H1 (cell line): ENCODE measurements at regions not wholly inside any gene's neighbourhood (a gene's known extent, or its start where the extent isn't known, plus 50 kb on each side); places are given as distances from the start of the nearest gene placed in this dataset.

Experiments used
- CHD2 ChIP-seq: IDR thresholded peaks from 2 replicates; pipeline ENCODE4 v1.6.1; 2012; ENCODE audit warnings: low read length, improper control_type of control experiment
- CHD7 ChIP-seq: fragments of 300-600 bp; sonication (generic); IDR thresholded peaks from 2 replicates; pipeline ENCODE4 v1.7.1; 2012; ENCODE audit warnings: low read length, moderate library complexity, mild to moderate bottlenecking, inconsistent platforms; ENCODE audit not compliant: insufficient replicate concordance
- EP300 ChIP-seq, 2 experiments: IDR thresholded peaks; 1 replicate in 1 of 2; 2 replicates in 1 of 2; pipeline ENCODE4 v1.6.1; 2011 to 2012; ENCODE audit warnings: low read depth in 2 of 2, low read length in 2 of 2, mild to moderate bottlenecking in 2 of 2, borderline replicate concordance in 1 of 2, inconsistent platforms in 1 of 2, moderate library complexity in 1 of 2

- TF ChIP-seq CHD7 (no peak), EP300 (IDR thresholded peaks at IDR 0.05; ENCODE audit: borderline replicate concordance in 1 of 2, low read depth in 2 of 2, low read length in 2 of 2) (no peak), CHD2 (no peak)
Observed at GRCh38 chr20:24727795-24728194, 221.3 kb upstream of the CST7 start (continued).
